Transverse colon (tissue), 4 donors: ENCODE measurements at regions not wholly inside any gene's neighbourhood (a gene's known extent, or its start where the extent isn't known, plus 50 kb on each side); places are given as distances from the start of the nearest gene placed in this dataset.

Source experiments
- DNase-seq: peaks from one replicate; pipeline ENCODE4 v3.0.0-alpha.2; 2019
- H3K27ac ChIP-seq, 4 donors: fragments of 200-600 bp; sonication (generic); 2 replicates each; pipeline ENCODE4 v1.5.1; 2016 to 2018; ENCODE audit warnings: inconsistent platforms in 4 of 4
- H3K27me3 ChIP-seq: fragments of 200-600 bp; sonication (generic); 2 replicates; pipeline ENCODE4 v1.5.1; 2017; ENCODE audit warnings: inconsistent platforms
- H3K36me3 ChIP-seq, 4 donors: fragments of 200-600 bp; sonication (generic); 2 replicates each; pipeline ENCODE4 v1.5.1; 2017 to 2019; ENCODE audit warnings: inconsistent platforms in 4 of 4
- H3K4me1 ChIP-seq, 4 donors: fragments of 200-600 bp; sonication (generic); 2 replicates each; pipeline ENCODE4 v1.5.1; 2017 to 2020; ENCODE audit warnings: inconsistent platforms in 4 of 4
- H3K4me3 ChIP-seq, 4 donors: fragments of 200-600 bp; sonication (generic); 1 replicate in 1 of 4; 2 replicates in 3 of 4; pipeline versions ENCODE4 v1.5.1 to v1.6.1; 2017 to 2019; ENCODE audit warnings: inconsistent platforms in 4 of 4
- H3K9me3 ChIP-seq, 2 donors: fragments of 200-600 bp; sonication (generic); 2 replicates each; pipeline ENCODE4 v1.5.1; 2017 to 2019; ENCODE audit warnings: inconsistent platforms in 2 of 2
- EP300 ChIP-seq: sonication (generic); formaldehyde crosslinking; IDR thresholded peaks from one replicate; pipeline ENCODE4 v1.6.1; 2017; ENCODE audit warnings: antibody characterized with exemption, low read depth
- POLR2A ChIP-seq: fragments of 450-650 bp; IDR thresholded peaks from one replicate; pipeline ENCODE4 v1.6.1; 2016; ENCODE audit warnings: antibody characterized with exemption, mild to moderate bottlenecking, moderate library complexity
- POLR2AphosphoS5 ChIP-seq, 3 donors: sonication (generic); formaldehyde crosslinking; IDR thresholded peaks; one replicate each; pipeline ENCODE4 v1.6.1; 2016; ENCODE audit warnings: antibody characterized with exemption in 3 of 3
- WGBS, 2 donors: methylation state at CpG; one replicate each; pipeline ENCODE4 v1.1.5; 2018; ENCODE audit warnings: low coverage in 1 of 2; 5-methylcytosine and 5-hydroxymethylcytosine counted together
- in situ Hi-C, 4 donors: fragments of 200-750 bp; cut with MboI; loops; one replicate each; pipeline versions ENCODE4 v1.15.0 to v1.15.1; 2017; ENCODE audit warnings: low sequenced_read_pairs in 3 of 4, low pct_ligation_motif_present in 1 of 4, low pct_unique_long_range_greater_than_20kb in 1 of 4
- intact Hi-C: fragments of 100-400 bp; cut with DNase I; formaldehyde crosslinking; loops from one replicate; pipeline ENCODE4 v1.15.1; 2023; ENCODE audit warnings: low total_unique reads
- TF ChIP-seq, protein P1 (sequence below), 5 experiments: fragments of 200-600 bp in 3 of 5; fragments of 450-650 bp in 2 of 5; sonication (generic) in 3 of 5; IDR thresholded peaks; 1 replicate in 2 of 5; 2 replicates in 3 of 5; pipeline ENCODE4 v1.5.1; 2016 to 2017; ENCODE audit warnings: antibody characterized with exemption in 5 of 5, inconsistent platforms in 3 of 5, mild to moderate bottlenecking in 2 of 5, moderate library complexity in 1 of 5

DNA sequence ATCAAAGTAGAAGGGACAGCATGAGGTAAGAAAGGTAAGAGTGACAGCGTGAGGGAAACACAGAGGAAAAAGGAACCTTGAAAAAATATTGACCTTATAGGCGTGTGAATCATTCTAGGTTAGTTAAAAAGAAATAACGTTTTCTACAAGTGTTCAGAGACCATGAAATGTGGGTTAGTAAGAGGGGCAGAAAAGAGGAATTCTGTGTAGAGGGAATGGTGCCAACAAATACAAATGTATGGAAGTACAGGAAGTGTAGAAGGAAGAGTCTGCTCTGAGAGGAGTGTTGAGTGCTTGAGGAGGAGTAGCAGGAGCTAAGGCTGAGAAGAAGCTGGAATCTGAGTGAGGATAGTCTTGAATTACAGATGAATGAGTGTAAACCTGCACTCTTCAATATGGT, 418.6 kb upstream of the RIOK2 start:
- 60 to 72% methylated on average over 3 of the region's 3 CpGs for WGBS, 2 donors
- intact Hi-C loops, result no loop called here
- in situ Hi-C loops, result no loop called here
- Histone ChIP-seq H3K4me1 (no peaks in the 10 kb centered on the region), H3K9me3 (peaks cover 8 to 17% of the 10 kb centered on the region in 2 donors), H3K4me3 (no peak overlapping the region), H3K27me3 (no peaks in the 10 kb centered on the region), H3K27ac (no peak overlapping the region), H3K36me3 (no peaks in the 10 kb centered on the region)
- TF ChIP-seq POLR2A, result no peak
- TF ChIP-seq EP300, result no peak
- TF ChIP-seq POLR2AphosphoS5 (IDR thresholded peaks at IDR 0.05), result no peak
- TF ChIP-seq, protein P1, sequence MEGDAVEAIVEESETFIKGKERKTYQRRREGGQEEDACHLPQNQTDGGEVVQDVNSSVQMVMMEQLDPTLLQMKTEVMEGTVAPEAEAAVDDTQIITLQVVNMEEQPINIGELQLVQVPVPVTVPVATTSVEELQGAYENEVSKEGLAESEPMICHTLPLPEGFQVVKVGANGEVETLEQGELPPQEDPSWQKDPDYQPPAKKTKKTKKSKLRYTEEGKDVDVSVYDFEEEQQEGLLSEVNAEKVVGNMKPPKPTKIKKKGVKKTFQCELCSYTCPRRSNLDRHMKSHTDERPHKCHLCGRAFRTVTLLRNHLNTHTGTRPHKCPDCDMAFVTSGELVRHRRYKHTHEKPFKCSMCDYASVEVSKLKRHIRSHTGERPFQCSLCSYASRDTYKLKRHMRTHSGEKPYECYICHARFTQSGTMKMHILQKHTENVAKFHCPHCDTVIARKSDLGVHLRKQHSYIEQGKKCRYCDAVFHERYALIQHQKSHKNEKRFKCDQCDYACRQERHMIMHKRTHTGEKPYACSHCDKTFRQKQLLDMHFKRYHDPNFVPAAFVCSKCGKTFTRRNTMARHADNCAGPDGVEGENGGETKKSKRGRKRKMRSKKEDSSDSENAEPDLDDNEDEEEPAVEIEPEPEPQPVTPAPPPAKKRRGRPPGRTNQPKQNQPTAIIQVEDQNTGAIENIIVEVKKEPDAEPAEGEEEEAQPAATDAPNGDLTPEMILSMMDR (IDR thresholded peaks at IDR 0.05), result no peak
- no peak for DNase-seq

DNA sequence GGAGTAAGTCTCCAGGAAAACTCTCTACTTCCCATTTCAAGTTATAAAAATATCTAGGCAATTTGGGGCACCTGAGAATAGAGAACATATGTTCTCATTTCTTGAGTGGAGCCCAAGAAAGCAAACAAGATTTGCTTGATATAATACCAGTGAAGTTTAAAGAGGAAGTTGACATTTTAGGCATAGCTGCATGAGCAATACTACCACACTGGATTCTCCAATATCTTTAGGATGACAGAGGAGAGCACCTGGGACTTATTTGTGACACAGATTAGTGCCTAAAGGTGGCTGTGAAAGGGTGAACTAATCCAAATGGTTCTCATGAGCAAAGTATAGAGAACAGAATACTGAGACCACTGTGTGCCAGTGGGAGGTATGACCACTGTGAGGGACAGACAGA, 423.5 kb upstream of the RIOK2 start:
- H3K27me3 ChIP-seq, result no peaks in the 10 kb centered on the region
- in situ Hi-C loops, result no loop called here
- TF ChIP-seq, protein P1 (IDR thresholded peaks at IDR 0.05), result no peak
- TF ChIP-seq POLR2AphosphoS5 (IDR thresholded peaks at IDR 0.05) (no peak), POLR2A (no peak), EP300 (no peak)

DNA sequence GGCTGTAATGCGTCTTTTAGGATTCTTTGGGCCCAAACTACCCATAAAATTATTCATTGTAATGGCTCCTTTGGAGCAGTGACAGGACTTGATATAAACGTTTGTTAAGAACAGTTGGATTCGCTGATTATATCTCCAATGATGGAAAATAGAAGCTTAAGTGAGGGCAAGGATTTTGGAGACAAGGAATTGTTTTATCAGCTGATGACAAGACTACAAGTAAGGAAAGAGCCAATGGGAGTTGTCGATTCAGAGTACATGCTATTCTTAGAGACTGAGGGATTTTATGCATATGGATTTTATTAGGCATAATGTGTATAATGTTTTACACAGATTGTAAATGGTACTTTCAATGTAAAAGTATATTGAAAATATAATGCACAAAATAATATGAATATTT, 425.5 kb upstream of the RIOK2 start:
- TF ChIP-seq POLR2A, result no peak
- no peak for TF ChIP-seq POLR2AphosphoS5 (IDR thresholded peaks at IDR 0.05)
- TF ChIP-seq, protein P1 (IDR thresholded peaks at IDR 0.05), result no peak
- TF ChIP-seq EP300, result no peak
- H3K4me3 ChIP-seq, result no peak overlapping the region
- H3K36me3 ChIP-seq, result no peaks in the 10 kb centered on the region
- no peaks in the 10 kb centered on the region for H3K27me3 ChIP-seq
- DNase-seq, result no peak
- no peaks in the 10 kb centered on the region for H3K4me1 ChIP-seq
- in situ Hi-C loops, result no loop called here
- intact Hi-C loops, result no loop called here
- H3K9me3 ChIP-seq, result no peaks in the 10 kb centered on the region
- no peak overlapping the region for H3K27ac ChIP-seq
- WGBS, 2 donors, result 78 to 80% methylated on average over 2 to 4 of the region's 4 CpGs

More for the DNA sequence above, 423.5 kb upstream of the RIOK2 start:
- no peak for DNase-seq
- Histone ChIP-seq H3K4me1 (no peaks in the 10 kb centered on the region), H3K9me3 (no peaks in the 10 kb centered on the region), H3K36me3 (no peaks in the 10 kb centered on the region), H3K4me3 (no peak overlapping the region), H3K27ac (no peak overlapping the region)
- intact Hi-C loops, result no loop called here

DNA sequence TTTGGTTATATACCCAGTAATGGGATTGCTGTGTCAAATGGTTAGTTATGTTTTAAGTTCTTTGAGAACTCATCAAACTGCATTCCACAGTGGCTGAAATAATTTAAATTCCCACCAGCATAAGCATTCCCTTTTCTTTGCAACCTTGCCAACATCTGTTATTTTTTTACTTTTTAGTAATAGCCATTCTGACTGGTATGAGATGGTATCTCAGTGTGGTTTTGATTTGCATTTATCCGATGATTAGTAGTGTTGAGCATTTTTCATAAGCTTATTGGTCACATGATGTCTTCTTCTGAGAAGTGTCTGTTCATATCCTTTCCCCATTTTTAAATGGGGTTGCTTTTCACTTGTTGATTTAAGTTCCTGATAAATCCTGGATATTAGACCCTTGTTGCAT, 435.7 kb upstream of the RIOK2 start:
- Histone ChIP-seq H3K27ac (no peak overlapping the region), H3K4me1 (no peaks in the 10 kb centered on the region), H3K4me3 (no peak overlapping the region), H3K27me3 (no peaks in the 10 kb centered on the region), H3K36me3 (no peaks in the 10 kb centered on the region), H3K9me3 (no peaks in the 10 kb centered on the region)
- DNase-seq, result no peak
- no peak for TF ChIP-seq POLR2AphosphoS5 (IDR thresholded peaks at IDR 0.05)
- no peak for TF ChIP-seq POLR2A
- TF ChIP-seq, protein P1 (IDR thresholded peaks at IDR 0.05), result no peak
- no peak for TF ChIP-seq EP300
- 89 to 100% methylated on average over 1 of the region's 1 CpG for WGBS, 2 donors
- in situ Hi-C loops, result no loop called here
- intact Hi-C loops, result no loop called here
